ENCODE measurements at regions not wholly inside any gene's neighbourhood (a gene's known extent, or its start where the extent isn't known, plus 50 kb on each side); places are given as distances from the start of the nearest gene placed in this dataset.

- Histone ChIP-seq H3K36me3 (ENCODE audit: control insufficient read depth in 2 of 3, insufficient read depth in 3 of 3, low read length in 3 of 3) (no peaks in the 10 kb centered on the region), H3K27me3 (ENCODE audit: control insufficient read depth in 2 of 2, insufficient read depth in 2 of 2, low read length in 2 of 2) (no peaks in the 10 kb centered on the region), H3K4me3 (ENCODE audit: low read length) (no peak overlapping the region), H3K27ac (ENCODE audit: low read depth, low read length) (no peak overlapping the region), H3K9me3 (ENCODE audit: control insufficient read depth in 2 of 3, low read length in 3 of 3) (no peaks in the 10 kb centered on the region), H3K4me1 (ENCODE audit: control insufficient read depth in 2 of 2, insufficient read depth in 2 of 2, low read length in 2 of 2) (no peaks in the 10 kb centered on the region)
- no peak overlapping the region for H3K27ac Mint-ChIP-seq
- intact Hi-C loops (cut with micrococcal nuclease): no loop called here
- no peaks in the 10 kb centered on the region for H3K9me3 Mint-ChIP-seq
- no peak overlapping the region for H3K4me3 Mint-ChIP-seq
- no peaks in the 10 kb centered on the region for H3K36me3 Mint-ChIP-seq
- DNase-seq (no peak), ATAC-seq (no peak)
- peaks cover 0 to 7% (median 0%) of the 10 kb centered on the region in 5 donors for H3K27me3 Mint-ChIP-seq
- no peaks in the 10 kb centered on the region for H3K4me1 Mint-ChIP-seq
- ChIA-PET POLR2A (no interaction called here), CTCF (interaction anchor here (0.6 kb wide), 1 partner anchor 587 kb away, joined by 4 read pairs; no protein-coding TSS in a partner anchor)
Measured at GRCh38 chr2:182540252-182540651, 113.4 kb upstream of the PDE1A start.

- no peak overlapping the region for H3K27ac Mint-ChIP-seq
- H3K4me3 Mint-ChIP-seq: no peak overlapping the region
- DNase-seq (no peak), ATAC-seq (no peak)
- Histone ChIP-seq H3K4me3 (ENCODE audit: low read length) (no peak overlapping the region), H3K27me3 (ENCODE audit: control insufficient read depth in 2 of 2, insufficient read depth in 2 of 2, low read length in 2 of 2) (no peaks in the 10 kb centered on the region), H3K36me3 (ENCODE audit: control insufficient read depth in 2 of 3, insufficient read depth in 3 of 3, low read length in 3 of 3) (no peaks in the 10 kb centered on the region), H3K9me3 (ENCODE audit: control insufficient read depth in 2 of 3, low read length in 3 of 3) (no peaks in the 10 kb centered on the region), H3K4me1 (ENCODE audit: control insufficient read depth in 2 of 2, insufficient read depth in 2 of 2, low read length in 2 of 2) (no peaks in the 10 kb centered on the region), H3K27ac (ENCODE audit: low read depth, low read length) (no peak overlapping the region)
- no peaks in the 10 kb centered on the region for H3K4me1 Mint-ChIP-seq
- peaks cover 0 to 7% (median 0%) of the 10 kb centered on the region in 5 donors for H3K27me3 Mint-ChIP-seq
- ChIA-PET POLR2A (no interaction called here), CTCF (no interaction called here)
- H3K36me3 Mint-ChIP-seq: no peaks in the 10 kb centered on the region
- intact Hi-C loops (cut with micrococcal nuclease): no loop called here
- H3K9me3 Mint-ChIP-seq: no peaks in the 10 kb centered on the region
Measured at GRCh38 chr2:182541268-182541667, 114.4 kb upstream of the PDE1A start.

DNA sequence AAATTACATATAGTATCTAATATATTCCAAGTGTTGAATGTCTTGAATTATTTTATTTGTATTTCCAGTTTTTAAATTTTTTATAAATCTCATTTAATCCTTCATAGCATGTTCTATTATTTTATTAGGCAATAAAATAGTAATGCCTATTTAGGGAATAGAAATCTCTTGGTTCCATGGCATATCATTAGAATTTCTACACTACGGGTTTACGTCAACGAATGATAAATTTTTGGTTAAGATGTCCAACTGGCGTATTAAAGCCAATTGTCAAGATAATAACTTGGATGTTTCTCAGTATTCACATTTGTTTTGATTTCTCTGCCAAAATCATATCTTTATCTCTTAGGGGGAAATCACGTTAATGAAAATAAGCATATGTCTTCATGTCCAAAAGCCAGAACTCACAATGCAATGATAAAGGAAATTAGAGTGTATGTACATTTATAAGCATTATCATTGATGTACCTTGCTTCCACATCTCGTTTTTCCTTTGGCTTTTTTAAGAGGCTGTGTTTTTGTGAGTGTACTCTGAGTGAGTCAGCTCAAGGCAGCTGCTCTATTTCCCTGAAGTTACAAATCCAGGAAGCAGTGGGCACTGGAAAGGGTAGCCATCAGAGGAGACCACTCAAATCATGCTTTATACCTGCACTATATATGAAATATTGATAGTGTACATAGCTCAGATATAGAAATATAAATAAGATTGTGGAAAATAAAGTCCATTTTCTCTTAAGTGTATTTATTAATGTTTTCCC lies 115.8 kb upstream of the PDE1A start:
- Histone ChIP-seq H3K4me1 (ENCODE audit: control insufficient read depth in 2 of 2, insufficient read depth in 2 of 2, low read length in 2 of 2) (no peaks in the 10 kb centered on the region), H3K27me3 (ENCODE audit: control insufficient read depth in 2 of 2, insufficient read depth in 2 of 2, low read length in 2 of 2) (no peaks in the 10 kb centered on the region), H3K27ac (ENCODE audit: low read depth, low read length) (no peak overlapping the region), H3K9me3 (ENCODE audit: control insufficient read depth in 2 of 3, low read length in 3 of 3) (no peaks in the 10 kb centered on the region), H3K36me3 (ENCODE audit: control insufficient read depth in 2 of 3, insufficient read depth in 3 of 3, low read length in 3 of 3) (no peaks in the 10 kb centered on the region), H3K4me3 (ENCODE audit: low read length) (no peak overlapping the region)
- no peaks in the 10 kb centered on the region for H3K9me3 Mint-ChIP-seq
- peaks cover 0 to 7% (median 0%) of the 10 kb centered on the region in 5 donors for H3K27me3 Mint-ChIP-seq
- intact Hi-C loops (cut with micrococcal nuclease): no loop called here
- ChIA-PET POLR2A (no interaction called here), CTCF (no interaction called here)
- DNase-seq (no peak), ATAC-seq (no peak)
- no peaks in the 10 kb centered on the region for H3K36me3 Mint-ChIP-seq
- no peaks in the 10 kb centered on the region for H3K4me1 Mint-ChIP-seq
- no peak overlapping the region for H3K27ac Mint-ChIP-seq
- H3K4me3 Mint-ChIP-seq: no peak overlapping the region

DNA sequence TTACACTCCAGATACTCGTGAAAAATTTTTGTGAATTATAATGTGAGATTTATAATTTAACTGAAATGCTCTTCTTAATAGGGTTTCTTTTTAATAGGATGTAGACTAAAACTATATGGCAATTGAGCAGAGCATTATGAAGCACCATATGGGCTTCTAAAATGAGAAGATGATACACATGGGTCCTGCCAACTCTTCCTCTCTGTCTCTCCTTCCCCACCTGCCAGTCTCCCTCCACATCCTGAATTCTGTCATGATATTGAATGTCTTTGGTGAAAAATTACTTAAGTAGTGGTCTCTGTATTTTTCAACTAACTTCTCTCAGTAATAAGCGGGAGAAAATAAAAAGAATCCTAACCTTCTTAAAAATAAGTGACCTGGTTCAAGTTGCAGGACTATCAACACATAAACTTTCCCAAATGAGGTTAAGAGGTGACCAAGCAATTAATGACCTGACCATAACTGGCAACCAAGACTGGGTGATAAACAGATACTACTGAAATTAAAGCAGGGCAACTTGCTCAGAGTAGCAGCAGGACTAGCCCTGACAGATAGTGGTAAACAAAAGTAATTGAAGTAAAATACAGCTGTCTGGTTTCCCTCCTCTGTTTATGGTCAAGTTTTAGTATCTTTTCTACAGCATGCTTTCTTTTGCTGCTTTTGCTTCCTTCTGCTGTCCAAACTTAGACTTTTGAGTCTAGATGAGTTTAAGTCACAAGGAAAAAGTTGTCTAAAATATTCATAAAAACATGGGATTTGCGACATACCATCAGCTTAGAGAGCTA lies 117.1 kb upstream of the PDE1A start:
- intact Hi-C loops (cut with micrococcal nuclease): no loop called here
- Mint-ChIP-seq H3K4me1 (no peaks in the 10 kb centered on the region), H3K36me3 (no peaks in the 10 kb centered on the region), H3K27me3 (peaks cover 0 to 7% (median 0%) of the 10 kb centered on the region in 5 donors), H3K9me3 (no peaks in the 10 kb centered on the region), H3K4me3 (no peak overlapping the region), H3K27ac (no peak overlapping the region)
- H3K36me3 ChIP-seq (ENCODE audit: control insufficient read depth in 2 of 3, insufficient read depth in 3 of 3, low read length in 3 of 3): no peaks in the 10 kb centered on the region
- no peaks in the 10 kb centered on the region for H3K9me3 ChIP-seq (ENCODE audit: control insufficient read depth in 2 of 3, low read length in 3 of 3)
- H3K4me3 ChIP-seq (ENCODE audit: low read length): no peak overlapping the region
- H3K27ac ChIP-seq (ENCODE audit: low read depth, low read length): no peak overlapping the region
- ChIA-PET POLR2A (no interaction called here), CTCF (no interaction called here)
- DNase-seq: no peak
- no peak for ATAC-seq
- no peaks in the 10 kb centered on the region for H3K4me1 ChIP-seq (ENCODE audit: control insufficient read depth in 2 of 2, insufficient read depth in 2 of 2, low read length in 2 of 2)
- H3K27me3 ChIP-seq (ENCODE audit: control insufficient read depth in 2 of 2, insufficient read depth in 2 of 2, low read length in 2 of 2): no peaks in the 10 kb centered on the region

GRCh38 chr2:182545420-182546167 lies 118.8 kb upstream of the PDE1A start:
- no peaks in the 10 kb centered on the region for H3K27me3 ChIP-seq (ENCODE audit: control insufficient read depth in 2 of 2, insufficient read depth in 2 of 2, low read length in 2 of 2)
- H3K27me3 Mint-ChIP-seq: peaks cover 0 to 7% (median 3%) of the 10 kb centered on the region in 5 donors
- no peak for ATAC-seq

GRCh38 chr2:182548031-182548950 lies 121.5 kb upstream of the PDE1A start:
- Histone ChIP-seq H3K4me3 (ENCODE audit: low read length) (no peak overlapping the region), H3K27me3 (ENCODE audit: control insufficient read depth in 2 of 2, insufficient read depth in 2 of 2, low read length in 2 of 2) (no peaks in the 10 kb centered on the region), H3K9me3 (ENCODE audit: control insufficient read depth in 2 of 3, low read length in 3 of 3) (no peaks in the 10 kb centered on the region), H3K36me3 (ENCODE audit: control insufficient read depth in 2 of 3, insufficient read depth in 3 of 3, low read length in 3 of 3) (no peaks in the 10 kb centered on the region), H3K4me1 (ENCODE audit: control insufficient read depth in 2 of 2, insufficient read depth in 2 of 2, low read length in 2 of 2) (no peaks in the 10 kb centered on the region), H3K27ac (ENCODE audit: low read depth, low read length) (no peak overlapping the region)
- CTCF ChIA-PET: no interaction called here
- Mint-ChIP-seq H3K27ac (no peak overlapping the region), H3K4me1 (no peaks in the 10 kb centered on the region), H3K9me3 (peaks cover 0 to 4% (median 0%) of the 10 kb centered on the region in 11 donors), H3K36me3 (no peaks in the 10 kb centered on the region), H3K27me3 (peaks cover 0 to 5% (median under 1%) of the 10 kb centered on the region in 5 donors), H3K4me3 (no peak overlapping the region)
- intact Hi-C loops (cut with micrococcal nuclease): no loop called here
- no peak for DNase-seq
- no peak for ATAC-seq
- POLR2A ChIA-PET: no interaction called here

More at GRCh38 chr2:182545420-182546167, 118.8 kb upstream of the PDE1A start:
- Mint-ChIP-seq H3K36me3 (no peaks in the 10 kb centered on the region), H3K27ac (no peak overlapping the region), H3K4me1 (no peaks in the 10 kb centered on the region), H3K9me3 (no peaks in the 10 kb centered on the region), H3K4me3 (no peak overlapping the region)
- no peak for DNase-seq
- H3K4me1 ChIP-seq (ENCODE audit: control insufficient read depth in 2 of 2, insufficient read depth in 2 of 2, low read length in 2 of 2): no peaks in the 10 kb centered on the region
- POLR2A ChIA-PET: no interaction called here
- no peak overlapping the region for H3K27ac ChIP-seq (ENCODE audit: low read depth, low read length)
- intact Hi-C loops (cut with micrococcal nuclease): no loop called here
- CTCF ChIA-PET: no interaction called here
- H3K9me3 ChIP-seq (ENCODE audit: control insufficient read depth in 2 of 3, low read length in 3 of 3): no peaks in the 10 kb centered on the region
- H3K4me3 ChIP-seq (ENCODE audit: low read length): no peak overlapping the region
- H3K36me3 ChIP-seq (ENCODE audit: control insufficient read depth in 2 of 3, insufficient read depth in 3 of 3, low read length in 3 of 3): no peaks in the 10 kb centered on the region

Data from naive thymus-derived CD4-positive, alpha-beta T cell (primary cell).